ENCODE measurements at regions not wholly inside any gene's neighbourhood (a gene's known extent, or its start where the extent isn't known, plus 50 kb on each side); places are given as distances from the start of the nearest gene placed in this dataset.
A peak's percentile ranks its signal among the peaks of the same experiment; 100 is the strongest.

DNA sequence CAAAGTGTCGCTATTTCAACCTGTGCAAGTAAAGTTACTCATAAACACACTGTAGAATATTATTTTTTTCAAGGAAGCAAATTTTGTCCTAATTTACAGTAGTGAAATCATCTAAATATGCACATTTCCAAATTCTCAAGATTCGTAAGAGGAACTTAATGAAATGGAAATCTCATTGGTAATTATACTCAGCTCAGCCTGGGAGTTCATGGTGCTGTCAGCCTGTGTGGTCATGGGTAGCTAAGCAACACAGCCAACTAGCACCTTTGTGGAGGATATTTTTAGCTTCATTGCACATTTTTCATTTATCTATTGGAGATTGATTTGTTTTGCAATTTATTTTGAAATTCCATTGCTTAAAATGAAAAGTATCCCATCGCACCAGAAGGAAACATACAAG lies 975.7 kb upstream of the ZEB2 start:
- Histone ChIP-seq H2BK12ac (ENCODE audit: low read length in 2 of 2) (no peak overlapping the region), H2BK15ac (ENCODE audit: low read depth, poor library complexity, severe bottlenecking) (no peak overlapping the region), H3K23ac (ENCODE audit: low read length in 2 of 2) (no peak overlapping the region), H4K8ac (ENCODE audit: low read length) (no peak overlapping the region), H3K36me3 (ENCODE audit: control insufficient read depth in 1 of 2, insufficient read depth in 2 of 2, low read depth in 1 of 2, low read length in 2 of 2) (no peaks in the 10 kb centered on the region), H3K27ac (ENCODE audit: low read length, poor library complexity, severe bottlenecking) (no peak overlapping the region), H3K14ac (ENCODE audit: low read length in 2 of 2) (no peak overlapping the region), H2BK120ac (ENCODE audit: low read depth, low read length) (no peak overlapping the region), H3K9me3 (ENCODE audit: control insufficient read depth, low read length) (peaks cover 17% of the 10 kb centered on the region), H3K4me2 (ENCODE audit: low read length, poor library complexity, severe bottlenecking) (no peak overlapping the region), H3K4me3 (ENCODE audit: insufficient read depth in 1 of 2, low read depth in 1 of 2, low read length in 2 of 2) (no peak overlapping the region), H3K18ac (ENCODE audit: low read depth in 1 of 2, low read length in 2 of 2) (no peak overlapping the region), H2BK5ac (ENCODE audit: low read depth, low read length, poor library complexity, severe bottlenecking) (no peak overlapping the region), H3K4me1 (ENCODE audit: control insufficient read depth, insufficient read depth, low read depth, low read length) (no peaks in the 10 kb centered on the region), H3K9ac (ENCODE audit: low read length) (no peak overlapping the region), H3K79me1 (replicated peaks; ENCODE audit: low read length, poor library complexity, severe bottlenecking) (no peaks in the 10 kb centered on the region), H2AK5ac (ENCODE audit: low read length, severe bottlenecking) (no peak overlapping the region), H3K4ac (ENCODE audit: low read depth in 1 of 2, low read length in 2 of 2) (no peak overlapping the region), H2AFZ (ENCODE audit: low read depth, low read length) (no peak overlapping the region), H4K91ac (ENCODE audit: low read length) (no peak overlapping the region), H3K27me3 (ENCODE audit: control insufficient read depth in 1 of 2, insufficient read depth in 1 of 2, low read length in 2 of 2) (no peaks in the 10 kb centered on the region)
- WGBS, result 100% methylated on average over 1 of the region's 3 CpGs
- no peak for DNase-seq

DNA sequence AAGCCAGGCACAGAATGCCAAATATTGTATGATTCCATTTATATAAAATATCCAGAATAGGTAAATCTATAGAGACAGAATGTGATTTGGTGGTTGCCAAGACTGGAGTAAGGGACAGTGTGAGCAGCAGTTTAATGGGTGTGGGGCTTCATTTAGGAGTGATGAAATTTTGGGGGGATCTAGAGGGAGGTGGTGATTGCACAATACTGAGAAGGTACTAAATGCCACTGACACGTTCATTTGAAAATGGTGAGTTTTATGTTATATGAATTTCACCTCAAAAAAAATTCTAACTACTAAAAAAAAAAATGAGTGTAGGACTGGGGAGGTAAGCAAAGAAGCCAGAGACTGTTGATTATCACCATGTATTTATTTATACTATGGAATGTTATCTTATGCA lies 974.5 kb upstream of the ZEB2 start:
- Histone ChIP-seq H3K36me3 (ENCODE audit: control insufficient read depth in 1 of 2, insufficient read depth in 2 of 2, low read depth in 1 of 2, low read length in 2 of 2) (no peaks in the 10 kb centered on the region), H2BK120ac (ENCODE audit: low read depth, low read length) (no peak overlapping the region), H4K8ac (ENCODE audit: low read length) (no peak overlapping the region), H3K18ac (ENCODE audit: low read depth in 1 of 2, low read length in 2 of 2) (no peak overlapping the region), H3K4me1 (ENCODE audit: control insufficient read depth, insufficient read depth, low read depth, low read length) (no peaks in the 10 kb centered on the region), H3K4ac (ENCODE audit: low read depth in 1 of 2, low read length in 2 of 2) (no peak overlapping the region), H2BK12ac (ENCODE audit: low read length in 2 of 2) (no peak overlapping the region), H2AFZ (ENCODE audit: low read depth, low read length) (no peak overlapping the region), H3K14ac (ENCODE audit: low read length in 2 of 2) (no peak overlapping the region), H3K4me2 (ENCODE audit: low read length, poor library complexity, severe bottlenecking) (no peak overlapping the region), H3K27me3 (ENCODE audit: control insufficient read depth in 1 of 2, insufficient read depth in 1 of 2, low read length in 2 of 2) (no peaks in the 10 kb centered on the region), H3K9ac (ENCODE audit: low read length) (no peak overlapping the region), H3K9me3 (ENCODE audit: control insufficient read depth, low read length) (peaks cover 17% of the 10 kb centered on the region), H3K4me3 (ENCODE audit: insufficient read depth in 1 of 2, low read depth in 1 of 2, low read length in 2 of 2) (no peak overlapping the region), H3K23ac (ENCODE audit: low read length in 2 of 2) (no peak overlapping the region), H2BK5ac (ENCODE audit: low read depth, low read length, poor library complexity, severe bottlenecking) (no peak overlapping the region), H3K79me1 (replicated peaks; ENCODE audit: low read length, poor library complexity, severe bottlenecking) (no peaks in the 10 kb centered on the region), H2AK5ac (ENCODE audit: low read length, severe bottlenecking) (no peak overlapping the region), H2BK15ac (ENCODE audit: low read depth, poor library complexity, severe bottlenecking) (no peak overlapping the region), H3K27ac (ENCODE audit: low read length, poor library complexity, severe bottlenecking) (no peak overlapping the region), H4K91ac (ENCODE audit: low read length) (no peak overlapping the region)
- WGBS, result no CpG with 5 or more reads among the region's 1 CpG
- DNase-seq, result no peak

- H3K9ac ChIP-seq (ENCODE audit: low read length), result no peak overlapping the region
Observed at GRCh38 chr2:145488571-145488970, 968.7 kb upstream of the ZEB2 start.

GRCh38 chr2:145484448-145485097 lies 964.7 kb upstream of the ZEB2 start:
- Histone ChIP-seq H3K4ac (ENCODE audit: low read depth in 1 of 2, low read length in 2 of 2) (no peak overlapping the region), H3K23ac (ENCODE audit: low read length in 2 of 2) (no peak overlapping the region), H3K9ac (ENCODE audit: low read length) (peak overlapping the region; percentile 41), H2AFZ (ENCODE audit: low read depth, low read length) (no peak overlapping the region), H2BK12ac (ENCODE audit: low read length in 2 of 2) (no peak overlapping the region), H3K27ac (ENCODE audit: low read length, poor library complexity, severe bottlenecking) (no peak overlapping the region), H3K4me1 (ENCODE audit: control insufficient read depth, insufficient read depth, low read depth, low read length) (no peaks in the 10 kb centered on the region), H3K4me2 (ENCODE audit: low read length, poor library complexity, severe bottlenecking) (no peak overlapping the region), H4K8ac (ENCODE audit: low read length) (no peak overlapping the region), H4K91ac (ENCODE audit: low read length) (no peak overlapping the region), H3K79me1 (replicated peaks; ENCODE audit: low read length, poor library complexity, severe bottlenecking) (no peaks in the 10 kb centered on the region), H2BK5ac (ENCODE audit: low read depth, low read length, poor library complexity, severe bottlenecking) (no peak overlapping the region), H3K9me3 (ENCODE audit: control insufficient read depth, low read length) (no peaks in the 10 kb centered on the region), H3K18ac (ENCODE audit: low read depth in 1 of 2, low read length in 2 of 2) (no peak overlapping the region), H2BK120ac (ENCODE audit: low read depth, low read length) (no peak overlapping the region), H3K27me3 (ENCODE audit: control insufficient read depth in 1 of 2, insufficient read depth in 1 of 2, low read length in 2 of 2) (no peaks in the 10 kb centered on the region), H2BK15ac (ENCODE audit: low read depth, poor library complexity, severe bottlenecking) (no peak overlapping the region), H3K36me3 (ENCODE audit: control insufficient read depth in 1 of 2, insufficient read depth in 2 of 2, low read depth in 1 of 2, low read length in 2 of 2) (no peaks in the 10 kb centered on the region), H3K4me3 (ENCODE audit: insufficient read depth in 1 of 2, low read depth in 1 of 2, low read length in 2 of 2) (no peak overlapping the region), H3K14ac (ENCODE audit: low read length in 2 of 2) (no peak overlapping the region), H2AK5ac (ENCODE audit: low read length, severe bottlenecking) (no peak overlapping the region)
- DNase-seq, result peak; percentile 6

More at GRCh38 chr2:145488571-145488970, 968.7 kb upstream of the ZEB2 start:
- Histone ChIP-seq H4K8ac (ENCODE audit: low read length) (no peak overlapping the region), H3K4me2 (ENCODE audit: low read length, poor library complexity, severe bottlenecking) (no peak overlapping the region), H2BK12ac (ENCODE audit: low read length in 2 of 2) (no peak overlapping the region), H3K4ac (ENCODE audit: low read depth in 1 of 2, low read length in 2 of 2) (no peak overlapping the region), H2AK5ac (ENCODE audit: low read length, severe bottlenecking) (no peak overlapping the region), H3K14ac (ENCODE audit: low read length in 2 of 2) (no peak overlapping the region), H3K27me3 (ENCODE audit: control insufficient read depth in 1 of 2, insufficient read depth in 1 of 2, low read length in 2 of 2) (no peaks in the 10 kb centered on the region), H3K23ac (ENCODE audit: low read length in 2 of 2) (no peak overlapping the region), H2BK5ac (ENCODE audit: low read depth, low read length, poor library complexity, severe bottlenecking) (no peak overlapping the region), H3K36me3 (ENCODE audit: control insufficient read depth in 1 of 2, insufficient read depth in 2 of 2, low read depth in 1 of 2, low read length in 2 of 2) (no peaks in the 10 kb centered on the region), H3K9me3 (ENCODE audit: control insufficient read depth, low read length) (peaks cover 12% of the 10 kb centered on the region), H2BK15ac (ENCODE audit: low read depth, poor library complexity, severe bottlenecking) (no peak overlapping the region), H2AFZ (ENCODE audit: low read depth, low read length) (no peak overlapping the region), H3K18ac (ENCODE audit: low read depth in 1 of 2, low read length in 2 of 2) (no peak overlapping the region), H2BK120ac (ENCODE audit: low read depth, low read length) (no peak overlapping the region), H3K79me1 (replicated peaks; ENCODE audit: low read length, poor library complexity, severe bottlenecking) (no peaks in the 10 kb centered on the region), H3K4me3 (ENCODE audit: insufficient read depth in 1 of 2, low read depth in 1 of 2, low read length in 2 of 2) (no peak overlapping the region), H4K91ac (ENCODE audit: low read length) (no peak overlapping the region), H3K4me1 (ENCODE audit: control insufficient read depth, insufficient read depth, low read depth, low read length) (no peaks in the 10 kb centered on the region), H3K27ac (ENCODE audit: low read length, poor library complexity, severe bottlenecking) (no peak overlapping the region)
- no peak for DNase-seq
- 100% methylated on average over 3 of the region's 3 CpGs for WGBS
